Left forelimb (tissue), 1 donor: ENCODE measurements at regions not wholly inside any gene's neighbourhood (a gene's known extent, or its start where the extent isn't known, plus 50 kb on each side); places are given as distances from the start of the nearest gene placed in this dataset.

Experiments used
- DNase-seq: peaks from one replicate; pipeline ENCODE4 v3.0.0-alpha.2; 2018; ENCODE audit warnings: low spot score

DNA sequence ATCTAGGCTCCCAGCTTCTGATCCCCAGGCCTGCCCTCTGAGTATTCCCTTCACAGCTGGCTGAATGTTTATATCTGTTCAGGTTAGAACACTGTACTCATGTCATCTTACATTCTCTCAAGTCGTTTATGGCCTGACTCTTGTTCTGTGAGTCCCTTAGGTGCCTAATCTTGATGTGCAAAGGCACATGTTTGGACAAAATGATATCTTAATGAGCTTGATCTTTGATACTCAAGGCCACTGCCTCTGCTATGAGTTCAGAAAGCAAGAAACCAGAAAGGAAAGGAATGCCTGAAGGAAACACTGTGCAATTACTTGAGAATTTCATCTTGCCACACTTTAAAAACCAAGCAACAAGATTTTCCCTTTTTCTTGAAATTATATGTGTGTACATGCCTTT, 391.8 kb upstream of the ZNF608 start:
- no peak for DNase-seq

- no peak for DNase-seq
Observed at GRCh38 chr5:125139590-125139989, 393.2 kb upstream of the ZNF608 start.

DNA sequence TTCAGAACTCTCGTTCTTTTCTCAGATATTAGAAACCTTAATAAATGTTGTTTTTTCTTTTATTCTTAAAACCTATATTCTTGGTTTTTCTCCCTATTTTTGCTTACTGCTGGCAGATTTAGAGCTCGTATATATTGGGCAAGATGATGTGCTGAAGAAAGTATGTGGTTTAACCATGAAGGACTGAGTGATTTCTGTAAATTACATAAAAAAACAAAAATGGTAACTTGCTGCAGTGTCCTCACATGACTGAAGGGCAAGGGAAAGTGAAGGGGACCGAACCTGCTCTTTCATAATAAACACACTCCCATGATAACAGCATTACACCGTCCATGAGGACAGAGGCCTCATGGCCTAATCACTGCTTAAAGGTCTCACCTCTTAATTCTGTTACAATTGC, 393.8 kb upstream of the ZNF608 start:
- no peak for DNase-seq

- no peak for DNase-seq
Observed at GRCh38 chr5:125140855-125141254, 394.4 kb upstream of the ZNF608 start.

DNA sequence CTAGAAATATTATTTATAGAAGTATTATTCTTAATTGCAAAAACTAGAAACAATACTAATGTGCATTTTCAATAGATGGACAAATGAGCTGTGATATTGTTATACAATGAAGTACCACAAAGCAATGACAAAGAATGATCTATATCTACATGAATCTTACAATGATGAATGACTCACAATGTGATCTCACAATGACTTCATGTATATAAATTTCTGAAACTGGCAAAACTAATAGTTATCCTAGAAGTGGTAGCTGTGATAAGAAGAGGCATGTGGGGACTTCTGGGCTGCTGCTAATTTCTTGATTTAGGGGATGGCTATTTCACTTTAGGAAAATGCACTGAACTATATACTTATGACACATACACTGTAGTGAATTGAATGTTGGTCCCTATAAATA, 396.0 kb upstream of the ZNF608 start:
- DNase-seq, result no peak

DNA sequence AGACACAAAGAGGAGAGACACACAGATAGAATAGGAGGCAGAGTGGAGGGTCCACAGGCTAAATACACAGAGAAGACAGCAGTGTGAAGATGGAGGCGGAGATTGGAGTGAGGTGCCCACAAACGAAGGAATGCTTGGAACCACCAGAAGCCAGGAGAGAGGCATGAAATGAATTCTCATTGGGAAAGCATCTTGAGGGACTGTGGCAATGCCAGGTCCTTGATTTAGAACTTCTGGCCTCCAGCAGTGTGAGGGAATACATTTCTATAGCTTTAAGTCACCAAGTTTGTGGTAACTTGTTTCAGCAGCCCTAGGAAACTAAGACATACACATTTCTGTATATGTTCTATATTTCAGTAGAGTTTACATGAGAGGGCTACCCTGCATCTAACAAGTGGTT, 396.6 kb upstream of the ZNF608 start:
- no peak for DNase-seq

GRCh38 chr5:125148076-125148475, 401.6 kb upstream of the ZNF608 start:
- no peak for DNase-seq

DNA sequence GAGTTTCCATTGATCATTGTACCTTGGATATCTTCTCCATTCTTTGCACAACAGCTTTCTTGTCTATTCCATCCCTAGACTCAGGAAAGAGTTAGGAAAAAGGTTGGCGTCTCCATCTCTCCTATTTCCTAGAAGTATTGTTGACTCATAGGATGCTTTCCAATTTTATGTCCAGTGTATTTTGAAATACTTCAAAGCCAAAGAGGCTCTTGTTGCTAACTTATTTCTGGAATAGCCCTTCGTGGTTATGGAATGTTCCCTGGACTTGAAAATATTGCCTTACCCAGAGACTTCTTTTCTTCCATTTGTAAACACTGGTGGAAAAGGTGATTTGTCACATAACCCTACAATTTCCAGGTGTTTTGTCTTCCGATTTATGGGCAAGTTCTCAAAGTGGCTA, 402.3 kb upstream of the ZNF608 start:
- DNase-seq, result no peak

DNA sequence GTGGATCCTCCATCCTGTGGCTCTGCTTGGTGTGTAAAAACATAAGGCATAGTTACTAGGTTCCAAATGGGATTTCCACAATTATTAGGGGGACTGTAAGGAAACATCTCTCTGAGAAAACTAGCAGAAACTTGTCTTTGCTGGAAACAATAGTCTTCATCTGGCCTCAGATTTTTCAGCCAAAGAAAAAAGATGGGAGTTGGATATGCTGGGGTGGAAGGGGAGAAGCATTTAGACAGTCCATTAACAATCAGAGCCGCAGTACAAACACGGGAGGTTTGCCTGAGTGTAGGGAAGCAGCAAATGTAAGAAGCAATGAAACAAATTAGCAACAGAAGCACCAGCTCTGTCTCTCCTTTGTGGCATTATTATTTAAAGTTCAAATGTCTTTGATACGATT, 402.7 kb upstream of the ZNF608 start:
- no peak for DNase-seq

DNA sequence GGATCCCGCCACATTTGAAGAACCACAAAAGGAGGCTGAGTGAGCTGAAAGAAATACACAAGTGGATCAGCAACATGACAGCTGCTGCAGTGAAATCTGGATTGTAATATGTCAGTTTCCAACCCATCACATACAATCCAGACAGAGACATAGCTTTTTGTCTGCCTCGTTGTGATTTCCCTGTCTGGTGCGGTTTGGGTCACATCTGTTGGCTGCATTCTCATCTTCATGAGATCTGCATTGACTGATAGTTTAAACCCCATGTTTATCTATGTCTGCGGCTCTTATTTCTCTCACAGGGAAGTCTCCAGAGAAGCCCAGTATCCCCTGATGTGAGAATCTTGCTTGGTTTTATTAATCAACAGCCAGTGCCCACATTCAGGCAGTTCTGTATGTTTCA, 403.1 kb upstream of the ZNF608 start:
- DNase-seq, result no peak

DNA sequence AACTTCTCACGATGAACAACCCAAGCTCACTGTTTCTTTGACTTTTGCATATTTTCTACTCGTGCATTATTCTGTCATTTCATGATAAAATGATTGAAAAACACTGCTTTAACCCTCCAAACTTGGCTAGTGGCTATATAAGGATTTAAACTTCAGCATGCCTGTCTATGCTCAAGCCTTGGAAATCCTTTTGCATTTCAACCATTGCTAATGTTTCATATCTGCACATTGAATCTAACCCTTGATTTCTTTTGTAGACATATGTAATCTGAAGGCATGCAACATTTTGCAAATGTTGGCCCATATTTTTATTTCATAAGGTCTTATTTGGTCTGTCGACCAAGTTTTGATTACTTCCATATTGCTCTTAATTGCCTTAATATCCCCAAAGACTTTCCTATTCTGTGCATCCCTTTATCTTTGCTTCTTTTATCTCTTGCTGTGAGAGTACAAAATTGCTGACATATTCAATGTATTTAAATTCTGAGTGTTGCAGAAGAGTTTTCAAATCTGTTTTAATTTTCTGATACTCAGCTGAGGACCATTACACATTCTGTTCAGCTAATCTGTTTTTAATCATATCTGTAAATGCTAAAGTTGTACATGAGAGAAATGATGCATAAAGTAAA, 403.7 kb upstream of the ZNF608 start:
- DNase-seq, result no peak

GRCh38 chr5:125151150-125151900, 404.9 kb upstream of the ZNF608 start:
- DNase-seq, result no peak

DNA sequence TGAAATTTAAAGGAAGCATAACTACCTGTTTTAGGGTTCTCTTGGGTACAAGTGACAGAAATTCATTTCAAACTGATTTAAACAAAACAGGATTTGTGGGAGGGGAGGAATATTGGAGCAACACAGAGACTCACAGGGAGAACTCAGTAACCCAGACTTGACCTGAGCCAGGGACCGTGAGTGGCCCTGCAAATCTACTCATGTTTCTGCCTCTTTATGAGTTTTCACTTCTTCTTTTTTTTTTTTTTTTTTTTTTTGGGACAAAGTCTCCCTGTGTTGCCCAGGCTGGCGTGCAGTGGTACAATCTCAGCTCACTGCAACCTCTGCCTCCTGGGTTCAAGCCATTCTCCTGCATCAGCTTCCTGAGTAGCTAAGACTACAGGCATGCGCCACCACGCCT, 405.6 kb upstream of the ZNF608 start:
- DNase-seq, result no peak

DNA sequence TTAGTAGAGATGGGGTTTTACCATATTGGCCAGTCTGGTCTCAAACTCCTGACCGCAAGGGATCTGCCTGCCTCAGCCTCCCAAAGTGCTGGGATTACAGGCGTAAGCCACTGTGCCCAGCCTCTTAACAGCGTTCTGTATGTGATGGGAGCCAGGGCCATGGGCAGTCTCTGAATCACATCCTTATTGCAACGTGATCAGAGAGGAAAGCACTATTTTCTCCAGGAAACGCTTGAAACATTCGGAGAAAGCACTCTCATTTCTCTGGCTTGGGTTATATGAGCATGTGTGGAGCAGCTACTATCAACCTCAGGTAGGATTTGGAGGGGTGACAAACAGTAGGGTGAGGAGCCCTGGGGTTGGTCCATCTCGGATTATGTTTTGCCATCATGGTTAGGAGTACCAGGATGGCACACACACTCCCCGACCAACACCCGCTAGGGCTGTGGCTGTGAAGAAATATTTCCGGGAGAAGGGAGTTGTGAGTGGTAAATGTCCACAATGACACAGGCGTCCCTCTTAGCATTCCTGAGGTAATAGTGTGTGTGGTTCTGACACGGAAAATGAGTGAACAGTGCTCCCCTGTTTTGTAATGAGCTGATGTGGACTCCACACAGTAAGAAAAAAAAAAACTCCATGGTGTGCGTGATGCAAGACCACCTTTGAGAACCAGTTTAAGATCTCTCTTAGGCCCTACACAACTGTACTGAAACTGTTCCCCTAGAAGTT, 406.2 kb upstream of the ZNF608 start:
- DNase-seq, result no peak

GRCh38 chr5:125153231-125153630, 406.8 kb upstream of the ZNF608 start:
- no peak for DNase-seq

DNA sequence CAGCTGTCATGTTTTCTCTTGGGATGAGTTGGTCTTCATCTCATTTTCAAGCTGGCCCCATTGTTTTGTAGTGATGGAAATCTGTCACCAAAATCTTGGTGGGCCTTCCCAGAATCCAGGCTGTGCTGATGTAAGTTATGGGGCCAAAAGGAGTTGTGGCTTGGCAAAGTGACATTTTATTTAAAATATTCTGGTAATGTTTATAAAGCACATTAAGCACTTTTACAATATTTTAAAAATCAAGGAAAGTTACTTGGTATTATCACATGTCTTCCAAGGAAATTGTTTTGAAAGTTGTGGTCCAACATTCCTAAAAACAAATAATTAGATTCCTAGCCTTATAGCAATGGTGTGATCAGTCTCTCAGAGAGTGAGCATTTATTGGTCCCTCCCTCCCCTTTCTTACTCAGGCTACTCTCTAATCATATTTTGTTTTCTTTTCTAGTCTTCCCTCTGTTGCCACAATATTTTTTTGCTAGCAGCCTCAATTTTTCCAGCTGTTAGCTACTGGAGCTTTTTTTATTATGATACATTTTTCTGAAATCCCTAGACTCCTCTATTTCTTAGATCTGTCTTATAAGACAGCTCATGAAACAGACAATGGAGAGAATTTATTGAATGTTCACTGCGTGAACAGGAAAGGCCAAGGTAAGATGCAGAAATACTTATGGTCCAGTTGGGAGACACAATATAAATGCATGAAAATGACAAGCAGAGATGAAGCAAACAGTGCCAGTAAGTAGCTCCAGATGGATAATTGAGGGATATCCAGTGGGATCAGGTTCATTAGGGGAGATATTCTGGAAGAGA, 408.1 kb upstream of the ZNF608 start:
- DNase-seq, result no peak

GRCh38 chr5:125160787-125161502, 414.5 kb upstream of the ZNF608 start:
- no peak for DNase-seq

GRCh38 chr5:125162714-125163113, 416.3 kb upstream of the ZNF608 start:
- DNase-seq, result no peak

GRCh38 chr5:125169396-125169795, 423.0 kb upstream of the ZNF608 start:
- DNase-seq, result no peak

DNA sequence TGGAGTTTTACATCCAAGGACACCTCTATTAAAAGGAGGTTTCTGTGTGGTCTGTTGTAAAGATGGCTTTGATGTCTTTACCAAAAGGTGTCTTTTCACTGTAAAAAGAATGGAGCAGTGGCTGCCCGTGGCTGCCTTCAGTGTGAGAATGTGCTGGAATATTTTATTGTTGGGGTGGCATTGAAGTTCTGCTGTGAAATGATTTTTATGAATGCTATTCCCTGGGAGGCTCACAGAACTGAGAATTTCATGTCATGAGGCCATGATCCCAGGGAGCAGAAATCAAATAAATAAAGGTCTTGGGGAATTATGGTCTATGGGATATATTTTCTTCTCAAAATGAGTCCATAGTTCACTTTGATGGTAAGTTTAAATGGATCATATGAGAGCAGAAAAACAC, 425.2 kb upstream of the ZNF608 start:
- no peak for DNase-seq

DNA sequence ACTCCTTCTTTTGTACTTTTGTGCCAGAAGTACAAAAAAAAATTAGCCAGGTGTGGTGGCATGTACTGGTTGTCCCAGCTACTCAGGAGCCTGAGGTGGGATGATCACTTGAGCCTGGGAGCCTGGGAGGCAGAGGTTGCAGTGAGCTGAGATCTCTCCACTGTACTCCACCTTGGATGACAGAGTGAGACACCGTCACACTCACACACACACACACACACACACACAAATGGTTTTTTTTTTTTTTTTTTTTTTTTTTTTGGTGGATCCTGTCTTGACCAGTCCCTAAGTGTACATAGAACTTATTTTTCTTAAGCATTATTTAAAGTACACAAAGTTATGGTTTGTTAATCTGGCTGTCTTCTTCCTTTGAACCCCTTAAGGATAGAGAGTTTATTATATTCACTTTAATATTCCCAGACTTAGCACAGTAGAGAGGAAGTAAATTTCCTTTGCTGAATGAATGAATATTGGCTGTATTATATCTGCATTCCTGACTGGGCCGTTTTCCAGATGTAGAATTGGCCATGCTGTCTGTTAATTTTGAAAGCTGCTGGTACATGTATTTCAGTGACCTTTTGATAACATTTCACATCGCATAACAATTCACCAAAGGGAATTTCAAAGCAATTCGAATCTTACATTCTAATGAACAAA, 429.0 kb upstream of the ZNF608 start:
- DNase-seq, result no peak
